GM12891 (cell line): ENCODE measurements at regions not wholly inside any gene's neighbourhood (a gene's known extent, or its start where the extent isn't known, plus 50 kb on each side); places are given as distances from the start of the nearest gene placed in this dataset.

Experiments used
- DNase-seq: peaks from one replicate; pipeline ENCODE4 v3.0.0; 2011; ENCODE audit warnings: low spot score; ENCODE audit not compliant: insufficient read length
- FAIRE-seq: peaks from 2 replicates; lab custom pipeline; 2011; peaks lifted over from hg19 to GRCh38; lab: Jason Lieb, UNC
- PAX5 ChIP-seq: IDR thresholded peaks from 2 replicates; pipeline ENCODE4 v1.6.1; 2011; ENCODE audit warnings: low read length, moderate library complexity, mild to moderate bottlenecking; ENCODE audit not compliant: insufficient read depth, severe bottlenecking
- POLR2A ChIP-seq: IDR thresholded peaks from 2 replicates; pipeline ENCODE4 v1.6.1; 2011; ENCODE audit warnings: low read depth, low read length, control low read depth
- POLR2AphosphoS5 ChIP-seq: IDR thresholded peaks from 2 replicates; pipeline ENCODE4 v1.6.1; 2011; ENCODE audit warnings: low read depth, low read length, control low read depth
- POU2F2 ChIP-seq: IDR thresholded peaks from 2 replicates; pipeline ENCODE4 v1.6.1; 2011; ENCODE audit warnings: low read depth, mild to moderate bottlenecking, control low read depth, low read length, moderate library complexity
- SPI1 ChIP-seq: IDR thresholded peaks from 2 replicates; pipeline ENCODE4 v1.6.1; 2011; ENCODE audit warnings: low read depth, low read length, control low read depth
- TAF1 ChIP-seq: IDR thresholded peaks from 2 replicates; pipeline ENCODE4 v1.6.1; 2011; ENCODE audit warnings: low read depth, low read length, control low read depth

- no peak for DNase-seq
- no peak for TF ChIP-seq TAF1
- TF ChIP-seq SPI1 = no peak
- TF ChIP-seq POLR2A = no peak
- TF ChIP-seq POU2F2 = no peak
- no peak for TF ChIP-seq PAX5
- no peak for FAIRE-seq
These were observed 627.1 kb upstream of the WWC1 start for GRCh38 chr5:167664222-167664804.

DNA sequence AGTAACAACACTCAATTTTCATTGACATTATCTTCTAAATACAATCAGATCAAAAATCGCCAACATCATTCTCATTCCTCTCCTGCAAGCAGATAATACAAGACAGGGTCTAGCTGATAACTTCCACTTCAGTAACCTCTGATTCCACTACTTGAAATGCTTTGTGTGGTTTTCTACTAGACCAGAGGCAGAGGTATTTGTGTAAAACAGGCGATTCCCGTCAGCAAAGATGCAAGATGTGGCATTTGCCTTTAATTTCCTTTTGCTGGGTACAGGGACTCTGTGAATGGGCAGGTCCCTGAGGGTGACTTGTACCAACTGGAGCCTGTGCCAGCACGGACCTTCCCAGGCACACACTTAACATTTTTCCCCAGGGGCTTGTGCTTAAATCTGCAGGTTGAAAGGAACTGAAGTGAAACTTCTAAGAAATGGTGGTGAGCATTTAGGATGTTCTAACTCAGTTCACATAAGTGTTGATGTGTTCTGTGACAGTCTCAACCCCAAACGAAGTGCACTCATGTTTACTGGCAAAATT, 625.5 kb upstream of the WWC1 start:
- no peak for DNase-seq
- no peak for TF ChIP-seq POLR2AphosphoS5
- no peak for TF ChIP-seq POLR2A
- FAIRE-seq = no peak

DNA sequence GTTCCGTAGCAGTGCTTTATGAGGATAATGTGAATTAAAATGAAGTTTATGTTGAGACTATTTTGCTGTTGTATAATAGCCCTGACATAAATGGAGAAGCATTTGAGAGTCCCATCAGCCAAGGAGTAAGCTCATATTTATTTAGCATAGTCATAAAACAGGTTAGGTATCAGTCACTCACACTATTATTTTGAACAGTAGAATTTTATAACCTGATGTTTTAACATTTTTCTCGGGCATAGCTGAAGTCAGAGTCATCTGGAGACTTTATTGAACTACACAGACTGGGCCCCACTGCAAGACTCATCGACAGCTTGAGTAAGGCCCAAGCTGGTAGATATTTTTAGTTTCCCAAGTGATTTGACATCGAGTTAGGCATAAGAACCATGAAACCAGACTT, 620.3 kb upstream of the WWC1 start:
- DNase-seq (no peak), FAIRE-seq (no peak)
- no peak for TF ChIP-seq POLR2A

DNA sequence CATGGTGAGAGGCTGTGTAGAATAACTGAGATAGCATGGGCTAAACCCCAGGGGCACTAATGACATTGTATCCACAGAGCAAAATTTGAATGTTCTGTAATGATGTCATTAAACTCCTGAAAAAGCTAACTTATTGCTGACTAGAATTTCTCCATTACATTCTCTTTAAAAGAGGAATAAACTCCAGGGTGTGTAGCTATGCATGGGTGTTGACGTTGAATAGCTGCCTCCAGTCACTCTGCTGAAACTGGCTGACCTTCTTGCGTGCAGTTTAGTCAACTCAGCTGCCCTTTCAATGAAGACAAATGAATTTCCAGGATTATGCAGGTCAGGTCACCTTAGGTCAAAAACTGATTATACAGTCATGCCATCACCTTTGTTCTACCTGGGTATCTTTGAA, 617.5 kb upstream of the WWC1 start:
- DNase-seq = no peak
- no peak for FAIRE-seq
- TF ChIP-seq TAF1 (no peak), POU2F2 (no peak), PAX5 (no peak), POLR2A (no peak), POLR2AphosphoS5 (no peak), SPI1 (no peak)

DNA sequence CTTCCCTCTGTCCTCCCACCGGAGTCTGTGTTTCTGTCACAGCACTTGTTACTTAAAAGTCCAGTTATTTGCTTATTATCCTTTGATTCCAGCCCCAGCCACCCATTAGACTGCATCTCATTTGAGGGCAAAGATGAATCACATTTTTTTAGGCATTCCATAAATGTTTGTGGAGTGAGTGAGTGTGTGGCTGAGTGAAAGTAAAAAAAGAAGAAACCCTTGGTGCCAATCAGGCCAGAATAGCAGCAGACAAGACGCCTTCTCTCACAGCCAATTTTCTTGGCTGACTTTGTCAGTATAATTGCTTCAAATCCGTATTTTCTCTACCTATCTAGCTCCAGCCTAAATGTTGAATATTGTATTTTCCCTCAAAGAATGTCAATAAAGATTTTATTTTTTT, 613.0 kb upstream of the WWC1 start:
- no peak for TF ChIP-seq POLR2A
- no peak for TF ChIP-seq POLR2AphosphoS5
- no peak for TF ChIP-seq TAF1
- TF ChIP-seq SPI1 = no peak
- no peak for TF ChIP-seq PAX5
- TF ChIP-seq POU2F2 = no peak
- DNase-seq (no peak), FAIRE-seq (no peak)

DNA sequence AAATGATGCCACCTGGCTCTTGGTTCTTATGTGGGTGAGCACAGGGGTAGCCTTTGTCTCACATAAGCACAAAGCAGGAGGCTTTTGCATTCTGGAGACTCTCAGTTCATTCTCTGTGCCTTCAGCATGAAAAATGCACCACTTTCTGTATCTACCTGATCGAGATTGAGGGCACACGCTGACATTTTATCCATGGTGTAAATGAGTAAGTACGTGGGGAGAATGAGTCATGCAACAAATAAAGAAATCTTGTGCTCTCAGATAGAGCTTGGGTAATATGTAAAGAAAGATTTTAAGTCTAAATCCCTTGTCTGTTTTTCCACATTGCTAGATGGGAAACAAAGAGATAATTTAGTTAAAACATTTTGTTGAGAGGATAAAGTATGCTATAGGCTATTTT, 607.2 kb upstream of the WWC1 start:
- TF ChIP-seq POLR2A (no peak), POLR2AphosphoS5 (no peak), POU2F2 (no peak), PAX5 (no peak), SPI1 (no peak), TAF1 (no peak)
- no peak for FAIRE-seq
- DNase-seq = no peak

- TF ChIP-seq POLR2AphosphoS5 (no peak), SPI1 (no peak), TAF1 (no peak), POLR2A (no peak), PAX5 (no peak), POU2F2 (no peak)
- FAIRE-seq = no peak
- DNase-seq = no peak
These were observed 602.9 kb upstream of the WWC1 start for GRCh38 chr5:167688341-167689130.

DNA sequence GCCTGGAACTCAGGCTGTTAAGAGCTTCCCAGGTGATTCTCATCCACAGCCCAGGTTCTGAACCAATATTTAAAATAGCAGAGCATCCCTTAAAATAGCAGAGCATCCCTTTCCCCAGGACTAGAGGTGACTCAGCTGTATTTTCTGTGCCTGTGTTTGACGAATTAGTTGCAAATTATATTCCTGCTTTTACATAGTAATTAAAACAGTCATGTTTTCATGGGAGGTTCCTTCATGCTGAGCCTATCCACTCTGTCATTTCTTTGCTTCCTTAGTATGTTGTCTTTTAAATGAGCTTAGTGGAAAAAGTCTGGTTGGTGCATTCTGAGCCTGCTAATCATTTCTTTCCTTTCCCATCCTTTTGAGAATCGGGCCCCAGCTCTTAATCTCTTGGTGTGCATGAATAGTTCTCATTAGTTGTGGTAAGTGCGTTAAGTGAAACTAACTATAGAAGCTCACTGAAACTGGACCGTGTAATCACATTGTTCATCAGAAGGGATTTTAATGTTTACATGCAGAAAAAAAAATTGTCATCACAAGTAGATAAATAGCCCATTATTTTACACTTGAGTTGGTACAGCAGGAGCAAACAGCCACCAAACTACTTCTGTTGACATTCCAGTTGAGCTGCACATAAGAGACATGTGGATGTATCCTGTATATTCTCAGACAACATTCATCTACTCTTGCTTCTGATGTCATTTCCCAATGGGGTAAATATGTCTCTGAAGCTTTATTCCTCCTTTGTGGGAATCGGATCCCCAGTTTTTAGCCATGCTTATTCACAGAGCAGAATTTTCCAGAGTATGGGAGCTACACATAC, 596.9 kb upstream of the WWC1 start:
- FAIRE-seq (no peak), DNase-seq (no peak)
- TF ChIP-seq SPI1 = no peak
- no peak for TF ChIP-seq POU2F2
- no peak for TF ChIP-seq TAF1
- TF ChIP-seq POLR2AphosphoS5 = no peak
- no peak for TF ChIP-seq POLR2A
- no peak for TF ChIP-seq PAX5

DNA sequence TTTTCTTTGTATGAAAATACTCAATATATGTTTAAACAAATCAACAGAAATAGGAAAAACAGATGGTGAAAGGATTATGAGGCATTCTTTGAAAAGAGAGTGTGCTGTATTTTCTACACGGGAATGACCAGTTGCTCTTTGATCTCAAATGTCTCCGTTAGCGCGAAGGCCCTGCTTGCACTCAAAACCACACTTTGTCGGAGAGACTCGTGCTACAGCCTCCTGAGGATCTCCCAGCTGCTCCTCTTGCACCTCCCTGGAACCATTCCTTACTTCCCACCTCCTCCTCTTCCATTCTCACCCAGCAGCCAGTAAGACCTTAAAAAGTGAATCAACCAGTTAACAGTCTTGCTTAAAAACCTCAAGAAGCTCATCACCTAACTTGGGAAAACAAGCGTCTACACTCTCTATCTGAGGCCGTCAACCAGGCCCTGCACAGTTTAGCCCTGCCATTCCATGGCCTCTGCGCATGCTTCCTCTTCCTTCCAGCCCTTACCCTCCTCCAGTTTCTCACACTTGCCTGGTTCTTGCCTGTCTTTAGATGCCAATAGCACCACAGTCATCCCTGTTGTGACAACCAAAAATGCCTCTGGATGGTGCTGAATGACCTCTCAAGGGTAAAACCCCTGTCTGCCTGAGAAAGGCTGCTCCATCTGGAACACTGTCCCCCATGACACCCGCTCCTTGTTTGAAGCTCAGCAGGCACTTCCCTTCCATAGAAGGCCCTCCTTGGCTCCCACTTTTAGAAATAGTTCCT, 594.7 kb upstream of the WWC1 start:
- DNase-seq (no peak), FAIRE-seq (no peak)
- no peak for TF ChIP-seq SPI1
- TF ChIP-seq POLR2AphosphoS5 = no peak
- no peak for TF ChIP-seq TAF1
- no peak for TF ChIP-seq POU2F2
- TF ChIP-seq POLR2A = no peak
- TF ChIP-seq PAX5 = no peak
